ENCODE measurements at regions not wholly inside any gene's neighbourhood (a gene's known extent, or its start where the extent isn't known, plus 50 kb on each side); places are given as distances from the start of the nearest gene placed in this dataset.

DNA sequence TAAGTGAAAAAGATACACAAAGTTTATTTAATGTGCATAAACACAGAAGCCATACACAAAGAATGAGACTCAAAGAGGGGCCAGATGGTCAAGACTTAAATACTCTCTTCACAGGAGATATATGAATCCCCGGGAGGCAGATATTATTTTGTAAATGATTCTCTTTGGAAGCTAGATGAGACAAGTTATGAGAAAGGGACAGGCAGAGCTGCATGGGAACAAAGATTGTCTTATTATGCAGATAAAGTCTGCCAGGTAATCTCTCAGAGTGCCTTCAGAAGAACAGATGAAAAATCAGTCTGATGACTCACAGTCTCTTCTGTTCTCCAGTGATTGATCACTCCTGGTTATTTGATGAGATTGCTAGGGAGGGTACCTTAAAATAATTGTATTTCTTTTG, 89.0 kb downstream of the NAF1 start:
- TF ChIP-seq SPI1 (IDR thresholded peaks at IDR 0.05; ENCODE audit: low read depth, low read length) (no peak), PAX5 (IDR thresholded peaks at IDR 0.05; ENCODE audit: insufficient read depth, low read length, severe bottlenecking) (no peak), POLR2A (IDR thresholded peaks at IDR 0.05; ENCODE audit: low read depth, low read length) (no peak), POU2F2 (IDR thresholded peaks at IDR 0.05; ENCODE audit: low read depth, low read length) (no peak), TAF1 (IDR thresholded peaks at IDR 0.05; ENCODE audit: low read depth, low read length) (no peak), POLR2AphosphoS5 (IDR thresholded peaks at IDR 0.05; ENCODE audit: low read depth, low read length) (no peak)
- FAIRE-seq, result no peak

DNA sequence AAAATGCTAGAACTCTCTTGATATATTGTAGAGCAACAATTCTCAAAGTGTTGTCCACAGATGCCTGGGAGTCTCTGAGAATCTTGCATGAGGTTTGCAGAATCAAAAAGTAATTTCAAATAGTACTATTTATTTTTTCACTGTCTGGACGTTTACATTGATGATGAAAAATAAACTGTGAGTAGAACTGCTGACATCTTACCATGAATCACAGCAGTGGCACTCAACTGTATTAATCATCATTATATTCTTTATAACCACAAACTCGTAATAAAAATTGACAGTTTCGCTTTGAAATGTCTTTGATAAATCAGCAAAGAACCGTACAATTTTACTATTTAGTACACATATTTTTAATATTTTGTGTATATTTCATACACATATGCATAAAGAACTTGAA, 94.5 kb downstream of the NAF1 start:
- DNase-seq (ENCODE audit: insufficient read length, low spot score), result no peak
- FAIRE-seq, result no peak
- TF ChIP-seq POLR2A (IDR thresholded peaks at IDR 0.05; ENCODE audit: low read depth, low read length) (no peak), TAF1 (IDR thresholded peaks at IDR 0.05; ENCODE audit: low read depth, low read length) (no peak), SPI1 (IDR thresholded peaks at IDR 0.05; ENCODE audit: low read depth, low read length) (no peak), POU2F2 (IDR thresholded peaks at IDR 0.05; ENCODE audit: low read depth, low read length) (no peak), POLR2AphosphoS5 (IDR thresholded peaks at IDR 0.05; ENCODE audit: low read depth, low read length) (no peak), PAX5 (IDR thresholded peaks at IDR 0.05; ENCODE audit: insufficient read depth, low read length, severe bottlenecking) (no peak)

More for the DNA sequence above, 89.0 kb downstream of the NAF1 start:
- DNase-seq (ENCODE audit: insufficient read length, low spot score), result no peak

GRCh38 chr4:163071308-163071707, 95.4 kb downstream of the NAF1 start:
- DNase-seq (ENCODE audit: insufficient read length, low spot score), result no peak

DNA sequence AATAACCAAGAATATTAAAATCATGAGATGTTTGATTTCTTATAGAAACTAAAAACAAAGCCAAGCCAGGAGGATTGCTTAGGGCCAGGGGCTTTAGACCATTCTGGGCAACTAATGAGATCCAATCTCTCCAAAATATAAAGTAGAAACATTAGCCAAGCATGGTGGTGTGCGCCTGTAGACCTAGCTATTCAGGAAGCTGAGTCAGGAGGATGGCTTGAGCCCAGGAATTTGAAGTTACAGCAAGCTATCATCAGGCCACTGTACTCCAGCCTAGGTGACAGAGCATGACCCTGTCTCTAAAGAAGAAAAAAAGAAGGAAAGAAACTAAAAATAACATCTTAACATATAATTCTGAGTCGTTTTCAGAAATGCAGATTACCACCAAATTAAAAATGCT, 96.7 kb downstream of the NAF1 start:
- TF ChIP-seq POLR2AphosphoS5 (IDR thresholded peaks at IDR 0.05; ENCODE audit: low read depth, low read length) (no peak), POU2F2 (IDR thresholded peaks at IDR 0.05; ENCODE audit: low read depth, low read length) (no peak), PAX5 (IDR thresholded peaks at IDR 0.05; ENCODE audit: insufficient read depth, low read length, severe bottlenecking) (no peak), SPI1 (IDR thresholded peaks at IDR 0.05; ENCODE audit: low read depth, low read length) (no peak), TAF1 (IDR thresholded peaks at IDR 0.05; ENCODE audit: low read depth, low read length) (no peak), POLR2A (IDR thresholded peaks at IDR 0.05; ENCODE audit: low read depth, low read length) (no peak)
- FAIRE-seq (no peak), DNase-seq (ENCODE audit: insufficient read length, low spot score) (no peak)

More at GRCh38 chr4:163071308-163071707, 95.4 kb downstream of the NAF1 start:
- no peak for TF ChIP-seq POLR2A (IDR thresholded peaks at IDR 0.05; ENCODE audit: low read depth, low read length)
- no peak for TF ChIP-seq POU2F2 (IDR thresholded peaks at IDR 0.05; ENCODE audit: low read depth, low read length)
- no peak for TF ChIP-seq TAF1 (IDR thresholded peaks at IDR 0.05; ENCODE audit: low read depth, low read length)
- TF ChIP-seq SPI1 (IDR thresholded peaks at IDR 0.05; ENCODE audit: low read depth, low read length), result no peak
- no peak for TF ChIP-seq PAX5 (IDR thresholded peaks at IDR 0.05; ENCODE audit: insufficient read depth, low read length, severe bottlenecking)
- TF ChIP-seq POLR2AphosphoS5 (IDR thresholded peaks at IDR 0.05; ENCODE audit: low read depth, low read length), result no peak
- FAIRE-seq, result no peak

GRCh38 chr4:163063891-163064290, 102.8 kb downstream of the NAF1 start:
- TF ChIP-seq POLR2A (IDR thresholded peaks at IDR 0.05; ENCODE audit: low read depth, low read length) (no peak), PAX5 (IDR thresholded peaks at IDR 0.05; ENCODE audit: insufficient read depth, low read length, severe bottlenecking) (no peak), TAF1 (IDR thresholded peaks at IDR 0.05; ENCODE audit: low read depth, low read length) (no peak), POLR2AphosphoS5 (IDR thresholded peaks at IDR 0.05; ENCODE audit: low read depth, low read length) (no peak), POU2F2 (IDR thresholded peaks at IDR 0.05; ENCODE audit: low read depth, low read length) (no peak), SPI1 (IDR thresholded peaks at IDR 0.05; ENCODE audit: low read depth, low read length) (no peak)
- no peak for DNase-seq (ENCODE audit: insufficient read length, low spot score)
- FAIRE-seq, result no peak

DNA sequence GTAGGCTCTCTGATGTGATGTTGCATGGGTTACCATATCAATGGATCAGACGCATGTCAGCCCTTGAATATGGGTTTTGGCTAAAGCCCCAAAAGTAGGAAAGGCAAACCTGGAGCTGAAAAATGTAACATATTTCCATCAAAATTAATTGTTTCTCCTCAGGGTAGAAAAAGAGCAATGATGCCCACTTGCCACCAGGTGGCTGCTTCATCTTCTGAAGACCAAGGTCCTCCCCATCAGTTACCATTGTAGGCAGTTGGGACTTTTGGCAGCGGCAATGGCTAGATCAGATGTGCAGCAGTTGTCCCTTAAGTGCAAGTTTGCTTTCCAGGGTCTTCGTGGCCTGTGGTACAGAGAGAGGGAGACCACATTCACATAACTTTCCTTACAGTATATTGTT, 118.2 kb downstream of the NAF1 start:
- FAIRE-seq (peak; percentile 50), DNase-seq (ENCODE audit: insufficient read length, low spot score) (no peak)
- TF ChIP-seq POU2F2 (IDR thresholded peaks at IDR 0.05; ENCODE audit: low read depth, low read length) (no peak), PAX5 (IDR thresholded peaks at IDR 0.05; ENCODE audit: insufficient read depth, low read length, severe bottlenecking) (no peak), POLR2AphosphoS5 (IDR thresholded peaks at IDR 0.05; ENCODE audit: low read depth, low read length) (no peak), TAF1 (IDR thresholded peaks at IDR 0.05; ENCODE audit: low read depth, low read length) (no peak), SPI1 (IDR thresholded peaks at IDR 0.05; ENCODE audit: low read depth, low read length) (no peak), POLR2A (IDR thresholded peaks at IDR 0.05; ENCODE audit: low read depth, low read length) (no peak)

DNA sequence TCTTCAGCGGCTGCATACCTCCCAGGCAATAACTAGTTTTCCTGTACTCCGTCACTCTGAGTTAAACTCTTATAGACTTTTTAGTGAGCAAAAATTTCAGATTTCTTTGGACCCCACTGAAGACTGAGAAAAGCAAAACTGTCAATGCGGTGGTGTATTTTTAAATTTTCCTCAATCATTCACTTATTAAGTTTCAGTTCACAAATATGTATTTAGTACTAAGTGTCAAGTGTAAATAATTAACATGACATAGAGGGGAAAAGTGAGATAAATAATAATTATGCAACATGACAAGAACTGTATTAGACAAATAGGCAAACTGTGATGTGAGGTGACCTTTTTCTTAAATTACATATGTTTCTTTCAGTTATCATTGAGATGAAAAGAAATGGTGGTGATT, 124.4 kb downstream of the NAF1 start:
- TF ChIP-seq POLR2A (IDR thresholded peaks at IDR 0.05; ENCODE audit: low read depth, low read length) (no peak), POU2F2 (IDR thresholded peaks at IDR 0.05; ENCODE audit: low read depth, low read length) (no peak), PAX5 (IDR thresholded peaks at IDR 0.05; ENCODE audit: insufficient read depth, low read length, severe bottlenecking) (no peak), POLR2AphosphoS5 (IDR thresholded peaks at IDR 0.05; ENCODE audit: low read depth, low read length) (no peak), TAF1 (IDR thresholded peaks at IDR 0.05; ENCODE audit: low read depth, low read length) (no peak), SPI1 (IDR thresholded peaks at IDR 0.05; ENCODE audit: low read depth, low read length) (no peak)
- no peak for FAIRE-seq
- no peak for DNase-seq (ENCODE audit: insufficient read length, low spot score)

GRCh38 chr4:163017135-163017534, 149.6 kb downstream of the NAF1 start:
- FAIRE-seq, result no peak

DNA sequence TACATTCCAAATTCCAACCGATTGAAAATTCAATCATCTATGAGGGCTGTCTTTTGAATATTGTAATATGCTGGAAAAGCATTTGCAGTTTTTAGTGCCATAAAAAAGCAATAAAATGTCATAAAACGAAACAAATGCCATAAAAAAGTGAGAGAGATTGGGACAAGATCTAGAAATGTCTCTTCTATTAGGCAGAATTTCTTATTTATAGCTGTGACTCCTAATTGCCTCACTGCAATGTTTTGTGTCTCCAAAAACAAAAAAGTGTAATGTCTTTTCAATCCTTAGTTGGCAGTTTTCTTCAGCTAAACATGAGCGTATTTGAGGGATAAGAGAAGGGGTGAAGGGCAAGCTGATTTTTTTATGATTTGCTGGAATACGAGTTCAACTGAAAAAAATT, 153.9 kb downstream of the NAF1 start:
- FAIRE-seq (no peak), DNase-seq (ENCODE audit: insufficient read length, low spot score) (no peak)
- TF ChIP-seq TAF1 (IDR thresholded peaks at IDR 0.05; ENCODE audit: low read depth, low read length), result no peak
- no peak for TF ChIP-seq POU2F2 (IDR thresholded peaks at IDR 0.05; ENCODE audit: low read depth, low read length)
- TF ChIP-seq SPI1 (IDR thresholded peaks at IDR 0.05; ENCODE audit: low read depth, low read length), result no peak
- no peak for TF ChIP-seq PAX5 (IDR thresholded peaks at IDR 0.05; ENCODE audit: insufficient read depth, low read length, severe bottlenecking)
- no peak for TF ChIP-seq POLR2AphosphoS5 (IDR thresholded peaks at IDR 0.05; ENCODE audit: low read depth, low read length)
- no peak for TF ChIP-seq POLR2A (IDR thresholded peaks at IDR 0.05; ENCODE audit: low read depth, low read length)

More at GRCh38 chr4:163017135-163017534, 149.6 kb downstream of the NAF1 start:
- TF ChIP-seq POLR2A (IDR thresholded peaks at IDR 0.05; ENCODE audit: low read depth, low read length), result no peak
- TF ChIP-seq PAX5 (IDR thresholded peaks at IDR 0.05; ENCODE audit: insufficient read depth, low read length, severe bottlenecking), result no peak
- no peak for TF ChIP-seq POU2F2 (IDR thresholded peaks at IDR 0.05; ENCODE audit: low read depth, low read length)
- no peak for TF ChIP-seq POLR2AphosphoS5 (IDR thresholded peaks at IDR 0.05; ENCODE audit: low read depth, low read length)
- TF ChIP-seq TAF1 (IDR thresholded peaks at IDR 0.05; ENCODE audit: low read depth, low read length), result no peak
- TF ChIP-seq SPI1 (IDR thresholded peaks at IDR 0.05; ENCODE audit: low read depth, low read length), result no peak
- no peak for DNase-seq (ENCODE audit: insufficient read length, low spot score)

DNA sequence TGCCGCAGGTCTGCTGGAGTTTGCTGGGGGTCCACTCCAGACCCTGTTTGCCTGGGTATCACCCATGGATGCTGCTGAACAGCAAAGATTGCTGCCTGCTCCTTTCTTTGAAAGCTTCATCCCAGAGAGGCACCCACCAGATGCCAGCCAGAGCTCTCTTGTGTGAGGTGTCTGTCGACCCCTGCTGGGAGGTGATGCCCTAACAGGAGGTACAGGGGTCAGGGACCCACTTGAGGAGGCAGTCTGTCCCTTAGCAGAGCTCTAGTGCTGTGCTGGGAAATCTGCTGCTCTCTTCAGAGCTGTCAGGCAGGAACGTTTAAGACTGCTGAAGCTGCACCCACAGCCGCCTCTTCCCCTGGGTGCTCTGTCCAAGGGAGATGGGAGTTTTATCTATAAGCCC, 162.7 kb downstream of the NAF1 start:
- no peak for TF ChIP-seq POLR2A (IDR thresholded peaks at IDR 0.05; ENCODE audit: low read depth, low read length)
- no peak for TF ChIP-seq PAX5 (IDR thresholded peaks at IDR 0.05; ENCODE audit: insufficient read depth, low read length, severe bottlenecking)
- no peak for TF ChIP-seq TAF1 (IDR thresholded peaks at IDR 0.05; ENCODE audit: low read depth, low read length)
- TF ChIP-seq SPI1 (IDR thresholded peaks at IDR 0.05; ENCODE audit: low read depth, low read length), result no peak
- no peak for TF ChIP-seq POU2F2 (IDR thresholded peaks at IDR 0.05; ENCODE audit: low read depth, low read length)
- TF ChIP-seq POLR2AphosphoS5 (IDR thresholded peaks at IDR 0.05; ENCODE audit: low read depth, low read length), result no peak
- DNase-seq (ENCODE audit: insufficient read length, low spot score), result no peak
- no peak for FAIRE-seq

Data from GM12891 (cell line).